ENCODE measurements at regions not wholly inside any gene's neighbourhood (a gene's known extent, or its start where the extent isn't known, plus 50 kb on each side); places are given as distances from the start of the nearest gene placed in this dataset.

DNA sequence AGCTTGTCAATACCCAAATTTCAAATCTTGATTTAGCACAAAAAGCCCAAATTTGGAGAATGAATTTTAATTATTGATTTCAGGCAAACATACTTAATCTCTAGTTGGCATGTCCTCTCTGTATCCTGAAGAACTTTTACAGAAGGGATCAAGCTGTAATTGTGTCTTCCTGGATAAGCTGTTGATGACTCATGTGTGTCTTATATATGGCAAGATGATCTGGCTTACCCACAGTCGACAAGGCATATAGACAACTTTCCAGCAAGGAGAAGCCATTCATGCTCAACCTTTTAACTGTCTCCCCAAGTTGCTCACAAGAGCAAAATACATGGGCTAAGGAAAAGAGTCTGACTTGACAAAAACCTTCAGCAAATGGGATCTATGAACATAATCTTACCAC lies 112.5 kb upstream of the SLCO6A1 start:
- TF ChIP-seq, protein P1, sequence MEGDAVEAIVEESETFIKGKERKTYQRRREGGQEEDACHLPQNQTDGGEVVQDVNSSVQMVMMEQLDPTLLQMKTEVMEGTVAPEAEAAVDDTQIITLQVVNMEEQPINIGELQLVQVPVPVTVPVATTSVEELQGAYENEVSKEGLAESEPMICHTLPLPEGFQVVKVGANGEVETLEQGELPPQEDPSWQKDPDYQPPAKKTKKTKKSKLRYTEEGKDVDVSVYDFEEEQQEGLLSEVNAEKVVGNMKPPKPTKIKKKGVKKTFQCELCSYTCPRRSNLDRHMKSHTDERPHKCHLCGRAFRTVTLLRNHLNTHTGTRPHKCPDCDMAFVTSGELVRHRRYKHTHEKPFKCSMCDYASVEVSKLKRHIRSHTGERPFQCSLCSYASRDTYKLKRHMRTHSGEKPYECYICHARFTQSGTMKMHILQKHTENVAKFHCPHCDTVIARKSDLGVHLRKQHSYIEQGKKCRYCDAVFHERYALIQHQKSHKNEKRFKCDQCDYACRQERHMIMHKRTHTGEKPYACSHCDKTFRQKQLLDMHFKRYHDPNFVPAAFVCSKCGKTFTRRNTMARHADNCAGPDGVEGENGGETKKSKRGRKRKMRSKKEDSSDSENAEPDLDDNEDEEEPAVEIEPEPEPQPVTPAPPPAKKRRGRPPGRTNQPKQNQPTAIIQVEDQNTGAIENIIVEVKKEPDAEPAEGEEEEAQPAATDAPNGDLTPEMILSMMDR (IDR thresholded peaks at IDR 0.05; ENCODE audit: unreplicated experiment), result no peak
- H3K9me3 Mint-ChIP-seq (ENCODE audit: unreplicated experiment), result no peaks in the 10 kb centered on the region
- H3K4me3 Mint-ChIP-seq (ENCODE audit: unreplicated experiment), result no peak overlapping the region
- H3K27ac Mint-ChIP-seq (ENCODE audit: unreplicated experiment), result no peak overlapping the region
- peaks cover 2% of the 10 kb centered on the region for H3K4me1 Mint-ChIP-seq (ENCODE audit: unreplicated experiment)
- no peaks in the 10 kb centered on the region for H3K36me3 Mint-ChIP-seq (ENCODE audit: low read depth, unreplicated experiment)
- H3K27me3 Mint-ChIP-seq (ENCODE audit: unreplicated experiment), result peaks cover 4% of the 10 kb centered on the region
- DNase-seq (ENCODE audit: low spot score), result no peak

GRCh38 chr5:102613661-102614060 lies 114.9 kb upstream of the SLCO6A1 start:
- Mint-ChIP-seq H3K36me3 (ENCODE audit: low read depth, unreplicated experiment) (no peaks in the 10 kb centered on the region), H3K4me1 (ENCODE audit: unreplicated experiment) (peaks cover 2% of the 10 kb centered on the region), H3K4me3 (ENCODE audit: unreplicated experiment) (no peak overlapping the region), H3K27me3 (ENCODE audit: unreplicated experiment) (peaks cover 4% of the 10 kb centered on the region), H3K27ac (ENCODE audit: unreplicated experiment) (no peak overlapping the region), H3K9me3 (ENCODE audit: unreplicated experiment) (no peaks in the 10 kb centered on the region)
- DNase-seq (ENCODE audit: low spot score), result no peak
- TF ChIP-seq, protein P1 (IDR thresholded peaks at IDR 0.05; ENCODE audit: unreplicated experiment), result no peak

DNA sequence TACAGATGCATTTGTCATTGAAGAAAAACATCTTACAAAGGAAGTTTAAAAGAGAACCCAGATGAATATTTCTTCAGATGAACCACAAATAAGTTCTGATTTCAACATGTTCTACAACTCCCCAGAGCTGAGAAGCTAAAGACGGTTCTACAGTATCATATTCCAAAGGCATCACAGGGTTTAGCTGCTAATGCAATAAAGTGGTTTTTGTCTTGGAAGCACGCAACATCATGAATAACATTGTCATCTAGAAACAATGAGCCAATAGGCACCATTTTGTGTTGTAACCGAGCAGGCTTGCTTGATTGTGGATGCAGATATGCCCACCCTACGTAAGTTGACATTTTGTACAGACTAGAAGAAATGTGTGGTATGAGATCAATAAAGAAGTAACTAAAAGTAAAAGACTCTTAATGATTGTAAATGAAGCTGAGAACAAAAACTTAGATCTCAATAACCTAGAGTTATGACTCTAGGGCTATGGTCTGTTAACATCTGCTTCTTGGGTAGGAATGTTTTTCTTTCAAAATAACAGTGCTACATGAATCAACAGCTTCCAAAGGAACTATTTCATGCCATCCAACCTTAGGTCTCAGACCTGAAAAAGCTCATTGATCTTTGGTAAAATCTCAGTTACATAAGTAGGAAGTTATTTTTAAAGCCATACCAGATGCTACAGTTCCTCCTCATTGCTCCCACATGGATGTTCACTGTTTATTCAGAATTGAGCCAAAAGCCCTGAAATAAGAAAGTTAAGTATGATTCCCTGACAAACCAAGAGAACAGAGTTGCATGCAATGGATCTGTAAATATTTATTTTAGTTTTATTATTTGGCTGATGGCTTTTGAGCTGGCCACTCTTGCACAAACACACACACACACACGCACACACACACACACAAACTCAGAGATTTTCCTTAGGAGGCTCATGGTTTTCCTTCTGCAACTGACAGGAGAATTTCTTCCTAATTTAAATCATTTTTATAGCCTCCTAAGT lies 118.7 kb upstream of the SLCO6A1 start:
- Mint-ChIP-seq H3K36me3 (ENCODE audit: low read depth, unreplicated experiment) (no peaks in the 10 kb centered on the region), H3K27me3 (ENCODE audit: unreplicated experiment) (peaks cover 4% of the 10 kb centered on the region), H3K27ac (ENCODE audit: unreplicated experiment) (no peak overlapping the region), H3K4me1 (ENCODE audit: unreplicated experiment) (peaks cover 2% of the 10 kb centered on the region), H3K4me3 (ENCODE audit: unreplicated experiment) (no peak overlapping the region), H3K9me3 (ENCODE audit: unreplicated experiment) (no peaks in the 10 kb centered on the region)
- TF ChIP-seq, protein P1 (IDR thresholded peaks at IDR 0.05; ENCODE audit: unreplicated experiment), result no peak
- no peak for DNase-seq (ENCODE audit: low spot score)

DNA sequence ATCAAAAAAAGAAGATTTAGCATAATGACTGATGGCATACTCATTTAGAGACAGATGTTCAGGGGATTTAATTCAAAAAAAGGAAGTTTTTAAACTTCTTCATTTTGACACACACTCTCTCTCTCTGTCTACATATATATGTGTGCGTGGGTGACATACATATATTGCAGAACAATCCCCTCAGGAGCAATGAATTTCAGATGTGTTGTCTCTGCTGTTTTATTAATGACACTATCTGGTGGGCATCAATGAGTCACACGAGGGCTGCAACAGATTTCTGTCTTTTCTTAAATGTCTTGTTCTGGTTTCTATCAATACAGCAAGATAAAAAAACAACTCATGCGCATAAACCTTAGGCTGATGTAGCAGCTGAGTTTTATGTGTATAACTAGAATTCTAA lies 123.5 kb upstream of the SLCO6A1 start:
- Mint-ChIP-seq H3K27ac (ENCODE audit: unreplicated experiment) (no peak overlapping the region), H3K9me3 (ENCODE audit: unreplicated experiment) (no peaks in the 10 kb centered on the region), H3K4me3 (ENCODE audit: unreplicated experiment) (no peak overlapping the region), H3K27me3 (ENCODE audit: unreplicated experiment) (no peaks in the 10 kb centered on the region), H3K36me3 (ENCODE audit: low read depth, unreplicated experiment) (no peaks in the 10 kb centered on the region), H3K4me1 (ENCODE audit: unreplicated experiment) (no peaks in the 10 kb centered on the region)
- TF ChIP-seq, protein P1 (IDR thresholded peaks at IDR 0.05; ENCODE audit: unreplicated experiment), result no peak
- no peak for DNase-seq (ENCODE audit: low spot score)
